OCI-LY3 (cell line): ENCODE measurements at regions not wholly inside any gene's neighbourhood (a gene's known extent, or its start where the extent isn't known, plus 50 kb on each side); places are given as distances from the start of the nearest gene placed in this dataset.

ENCODE experiments used
- H2AFZ ChIP-seq: fragments of 200-600, 300-600 bp; shearing (Covaris generic); 2 replicates; pipeline ENCODE4 v1.6.0; 2014; ENCODE audit warnings: antibody characterized with exemption, low read depth, low read length
- H3K27ac ChIP-seq: fragments of 200-600, 300-600 bp; sonication (generic); 2 replicates; pipeline ENCODE4 v1.5.1; 2014; ENCODE audit warnings: mild to moderate bottlenecking, low read length, moderate library complexity, mixed read lengths
- H3K27me3 ChIP-seq: fragments of 200-600, 300-600 bp; sonication (generic); 2 replicates; pipeline ENCODE4 v1.6.1; 2014; ENCODE audit warnings: low read depth, low read length, mixed read lengths
- H3K36me3 ChIP-seq: fragments of 200-600, 300-600 bp; sonication (generic); replicated peaks from 2 replicates; pipeline ENCODE3; 2014; ENCODE audit warnings: low read depth, low read length, mixed read lengths
- H3K4me1 ChIP-seq: fragments of 300-600, 200-600 bp; sonication (generic); 2 replicates; pipeline ENCODE4 v1.6.1; 2014; ENCODE audit warnings: low read length, mixed read lengths
- H3K4me2 ChIP-seq: fragments of 200-600, 300-600 bp; sonication (generic); 2 replicates; pipeline ENCODE4 v1.6.1; 2014; ENCODE audit warnings: low read length, mixed read lengths
- H3K4me3 ChIP-seq: fragments of 300-600, 200-600 bp; sonication (generic); 2 replicates; pipeline ENCODE4 v1.5.1; 2014; ENCODE audit warnings: antibody characterized with exemption, mild to moderate bottlenecking, low read length, moderate library complexity
- H3K79me2 ChIP-seq: fragments of 300-600, 200-600 bp; shearing (Covaris generic); 2 replicates; pipeline ENCODE4 v1.6.1; 2014; ENCODE audit warnings: mild to moderate bottlenecking, low read length, mixed read lengths
- H3K9ac ChIP-seq: fragments of 300-600, 200-600 bp; shearing (Covaris generic); 2 replicates; pipeline ENCODE4 v1.6.0; 2014; ENCODE audit warnings: mild to moderate bottlenecking, low read length, moderate library complexity
- H3K9me3 ChIP-seq: fragments of 200-600, 300-600 bp; shearing (Covaris generic); 2 replicates; pipeline ENCODE4 v1.6.1; 2014; ENCODE audit warnings: low read length, mixed read lengths; ENCODE audit not compliant: insufficient read depth
- H4K20me1 ChIP-seq: fragments of 200-600, 300-600 bp; sonication (generic); 2 replicates; pipeline ENCODE4 v1.6.1; 2016; ENCODE audit warnings: low read length, mixed read lengths; ENCODE audit not compliant: insufficient read depth
- EZH2phosphoT487 ChIP-seq: fragments of 200-600 bp; shearing (Covaris generic); IDR thresholded peaks from 2 replicates; pipeline ENCODE4 v1.6.1; 2018; ENCODE audit warnings: antibody characterized with exemption, mixed run types, low read depth
- TF ChIP-seq, protein P1 (sequence below): fragments of 200-600, 300-600 bp; sonication (generic); IDR thresholded peaks from 2 replicates; pipeline ENCODE4 v1.5.1; 2014; ENCODE audit warnings: antibody characterized with exemption, low read length, low read depth

DNA sequence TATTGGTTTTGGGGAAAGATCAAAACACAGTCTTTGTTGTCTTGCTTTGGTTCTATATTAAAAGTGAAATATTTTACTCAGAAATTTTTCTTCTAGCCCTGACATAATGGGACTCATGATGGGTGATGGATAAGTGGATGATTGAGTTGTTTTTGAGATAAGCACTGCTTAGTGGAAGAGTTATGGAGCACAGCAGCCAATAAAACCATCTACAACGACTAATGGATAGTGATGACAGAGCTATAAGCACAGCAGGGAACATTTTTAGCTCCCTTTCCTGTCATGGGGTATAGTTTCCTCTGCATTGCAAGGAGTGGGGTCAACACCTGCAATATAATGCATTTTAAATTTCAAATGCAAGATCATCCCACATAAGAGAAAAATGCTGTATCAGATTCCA is 812.4 kb downstream of the STPG2 start:
- Histone ChIP-seq H3K27ac (no peak overlapping the region), H3K4me2 (no peak overlapping the region), H3K9me3 (no peaks in the 10 kb centered on the region), H3K4me3 (no peak overlapping the region), H3K4me1 (no peaks in the 10 kb centered on the region), H3K79me2 (no peaks in the 10 kb centered on the region), H4K20me1 (no peaks in the 10 kb centered on the region), H3K9ac (no peak overlapping the region), H2AFZ (no peak overlapping the region), H3K27me3 (no peaks in the 10 kb centered on the region), H3K36me3 (no peaks in the 10 kb centered on the region)
- TF ChIP-seq, protein P1, sequence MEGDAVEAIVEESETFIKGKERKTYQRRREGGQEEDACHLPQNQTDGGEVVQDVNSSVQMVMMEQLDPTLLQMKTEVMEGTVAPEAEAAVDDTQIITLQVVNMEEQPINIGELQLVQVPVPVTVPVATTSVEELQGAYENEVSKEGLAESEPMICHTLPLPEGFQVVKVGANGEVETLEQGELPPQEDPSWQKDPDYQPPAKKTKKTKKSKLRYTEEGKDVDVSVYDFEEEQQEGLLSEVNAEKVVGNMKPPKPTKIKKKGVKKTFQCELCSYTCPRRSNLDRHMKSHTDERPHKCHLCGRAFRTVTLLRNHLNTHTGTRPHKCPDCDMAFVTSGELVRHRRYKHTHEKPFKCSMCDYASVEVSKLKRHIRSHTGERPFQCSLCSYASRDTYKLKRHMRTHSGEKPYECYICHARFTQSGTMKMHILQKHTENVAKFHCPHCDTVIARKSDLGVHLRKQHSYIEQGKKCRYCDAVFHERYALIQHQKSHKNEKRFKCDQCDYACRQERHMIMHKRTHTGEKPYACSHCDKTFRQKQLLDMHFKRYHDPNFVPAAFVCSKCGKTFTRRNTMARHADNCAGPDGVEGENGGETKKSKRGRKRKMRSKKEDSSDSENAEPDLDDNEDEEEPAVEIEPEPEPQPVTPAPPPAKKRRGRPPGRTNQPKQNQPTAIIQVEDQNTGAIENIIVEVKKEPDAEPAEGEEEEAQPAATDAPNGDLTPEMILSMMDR: no peak
- TF ChIP-seq EZH2phosphoT487: no peak

DNA sequence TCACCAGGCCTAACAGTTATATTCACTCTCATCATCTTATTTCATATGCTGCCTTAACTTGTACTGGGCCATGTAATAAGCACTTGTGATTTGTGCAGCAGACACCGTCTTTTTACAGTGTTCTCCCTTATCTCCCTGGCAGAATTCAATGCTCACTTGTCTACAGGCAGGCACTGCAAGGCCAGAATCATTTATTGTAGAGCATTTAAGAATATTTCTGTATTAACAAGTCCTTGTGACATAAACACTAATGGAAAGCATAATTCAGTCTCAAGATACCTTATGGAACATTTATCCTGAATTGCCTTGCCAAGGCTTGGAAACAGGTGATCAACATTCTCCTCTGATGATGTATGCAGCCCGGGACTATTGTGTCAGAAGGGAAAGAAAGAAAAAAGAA is 808.9 kb downstream of the STPG2 start:
- Histone ChIP-seq H3K4me3 (no peak overlapping the region), H4K20me1 (no peaks in the 10 kb centered on the region), H3K4me2 (no peak overlapping the region), H3K79me2 (no peaks in the 10 kb centered on the region), H2AFZ (no peak overlapping the region), H3K27me3 (no peaks in the 10 kb centered on the region), H3K27ac (no peak overlapping the region), H3K4me1 (no peaks in the 10 kb centered on the region), H3K9ac (no peak overlapping the region), H3K9me3 (no peaks in the 10 kb centered on the region), H3K36me3 (no peaks in the 10 kb centered on the region)
- TF ChIP-seq, protein P1: no peak
- TF ChIP-seq EZH2phosphoT487: no peak

DNA sequence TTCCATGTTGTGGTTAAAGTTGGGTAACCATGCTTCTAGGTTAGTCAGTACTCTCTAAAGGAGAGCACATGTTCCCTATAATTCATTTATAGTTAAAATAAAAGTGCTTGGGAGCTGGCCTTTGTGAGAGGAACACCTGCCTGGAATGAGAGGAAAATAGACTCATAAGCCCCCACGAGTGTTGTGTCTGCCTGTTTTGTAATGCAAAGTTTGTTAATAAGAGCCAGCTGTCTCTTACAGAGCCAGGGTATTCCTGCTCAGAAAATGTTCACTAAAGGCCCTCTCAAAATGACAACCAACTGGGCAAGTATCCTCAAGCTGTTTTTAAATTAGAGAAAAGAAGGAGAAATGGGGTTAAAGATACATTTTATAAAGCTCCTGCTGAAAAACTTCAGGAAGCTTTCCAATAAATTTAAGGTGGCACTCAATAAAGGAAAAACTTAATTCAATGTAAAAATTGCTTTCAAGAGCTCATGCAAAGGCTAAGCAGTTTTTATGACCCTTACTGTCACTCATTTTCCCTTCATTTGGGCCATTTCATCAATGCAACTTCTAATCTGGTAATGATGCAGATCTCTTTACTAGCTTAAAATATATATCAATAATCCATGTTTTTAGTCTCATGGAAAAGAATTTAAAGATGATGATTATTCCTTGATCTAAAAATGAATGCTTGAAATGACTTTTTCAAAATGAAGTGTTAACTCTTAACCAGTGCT is 793.6 kb downstream of the STPG2 start:
- Histone ChIP-seq H3K4me3 (no peak overlapping the region), H3K9me3 (no peaks in the 10 kb centered on the region), H3K36me3 (no peaks in the 10 kb centered on the region), H3K79me2 (no peaks in the 10 kb centered on the region), H3K4me2 (no peak overlapping the region), H3K9ac (no peak overlapping the region), H3K27me3 (no peaks in the 10 kb centered on the region), H3K27ac (no peak overlapping the region), H2AFZ (no peak overlapping the region), H4K20me1 (no peaks in the 10 kb centered on the region), H3K4me1 (no peaks in the 10 kb centered on the region)
- TF ChIP-seq, protein P1: no peak
- TF ChIP-seq EZH2phosphoT487: no peak

DNA sequence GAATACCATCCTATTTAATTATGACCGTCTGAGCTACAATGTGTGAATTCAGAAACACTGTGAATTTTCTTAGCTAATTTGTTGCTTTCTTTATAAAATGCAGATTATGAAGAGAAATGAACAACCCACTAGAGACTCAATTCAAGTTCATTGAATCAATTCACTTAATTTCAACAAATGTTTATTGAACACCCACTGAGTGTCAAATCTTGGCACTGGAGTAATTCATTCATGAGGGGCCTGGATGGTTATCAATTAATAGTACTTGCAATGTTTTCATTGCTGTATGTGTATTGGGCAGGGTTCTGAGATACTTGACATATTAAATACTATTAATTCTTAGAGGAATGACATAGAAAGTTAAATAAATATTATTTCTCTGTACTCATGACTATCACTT is 789.4 kb downstream of the STPG2 start:
- no peaks in the 10 kb centered on the region for H3K79me2 ChIP-seq
- H4K20me1 ChIP-seq: no peaks in the 10 kb centered on the region
- H3K36me3 ChIP-seq: no peaks in the 10 kb centered on the region
- no peak overlapping the region for H2AFZ ChIP-seq
- no peaks in the 10 kb centered on the region for H3K4me1 ChIP-seq
- H3K9ac ChIP-seq: no peak overlapping the region
- no peak overlapping the region for H3K4me2 ChIP-seq
- TF ChIP-seq, protein P1: no peak
- no peak for TF ChIP-seq EZH2phosphoT487
- no peak overlapping the region for H3K4me3 ChIP-seq
- H3K27ac ChIP-seq: no peak overlapping the region
- H3K9me3 ChIP-seq: no peaks in the 10 kb centered on the region
- H3K27me3 ChIP-seq: no peaks in the 10 kb centered on the region
